ENCODE measurements at regions not wholly inside any gene's neighbourhood (a gene's known extent, or its start where the extent isn't known, plus 50 kb on each side); places are given as distances from the start of the nearest gene placed in this dataset.

- H3K79me2 ChIP-seq (ENCODE audit: insufficient read depth, low read depth, low read length): no peaks in the 10 kb centered on the region
- H3K4me1 ChIP-seq (ENCODE audit: insufficient read depth, low read length, poor library complexity, severe bottlenecking): no peaks in the 10 kb centered on the region
- H3K9me2 ChIP-seq (ENCODE audit: insufficient read depth, low read length): no peaks in the 10 kb centered on the region
- no peaks in the 10 kb centered on the region for H3K36me3 ChIP-seq (ENCODE audit: insufficient read depth, low read length)
- no TSS peak for BruUV-seq (replicated peaks)
- no peak overlapping the region for H2AFZ ChIP-seq (ENCODE audit: low read length)
- intact Hi-C loops (cut with micrococcal nuclease; ENCODE audit: unreplicated experiment): no loop called here
- ChIA-PET CTCF (ENCODE audit: unreplicated experiment) (no interaction called here), POLR2A (interaction anchor here (0.7 kb wide), 1 partner anchor 51 kb away, joined by 3 read pairs; no protein-coding TSS in a partner anchor)
- TF ChIP-seq EZH2phosphoT487 (IDR thresholded peaks at IDR 0.05; ENCODE audit: borderline replicate concordance, low read depth, low read length): no peak
- TF ChIP-seq CTCF (conservative IDR thresholded peaks at IDR 0.05; ENCODE audit: low read length): no peak
- DNase-seq (ENCODE audit: low spot score): no peak
- no peaks in the 10 kb centered on the region for H4K20me1 ChIP-seq (ENCODE audit: insufficient read depth, low read length)
- no peaks in the 10 kb centered on the region; the same call in 1 of the 2 replicates for H3K9me3 ChIP-seq (ENCODE audit: low read length)
- H3K27ac ChIP-seq (ENCODE audit: low read depth, low read length, poor library complexity, severe bottlenecking): no peak overlapping the region
- H3K4me2 ChIP-seq (ENCODE audit: low read length): no peak overlapping the region
- no peak overlapping the region for H3K4me3 ChIP-seq (ENCODE audit: low read depth, low read length, poor library complexity, severe bottlenecking)
These were observed 145.8 kb upstream of the NUDT4 start for GRCh38 chr12:93231938-93232337.

- no peaks in the 10 kb centered on the region for H3K4me1 ChIP-seq (ENCODE audit: insufficient read depth, low read length, poor library complexity, severe bottlenecking)
- POLR2A ChIA-PET: no interaction called here
- CTCF ChIA-PET (ENCODE audit: unreplicated experiment): no interaction called here
- no peaks in the 10 kb centered on the region for H3K9me2 ChIP-seq (ENCODE audit: insufficient read depth, low read length)
- H2AFZ ChIP-seq (ENCODE audit: low read length): no peak overlapping the region
- no peaks in the 10 kb centered on the region for H4K20me1 ChIP-seq (ENCODE audit: insufficient read depth, low read length)
- no peaks in the 10 kb centered on the region; the same call in 1 of the 2 replicates for H3K9me3 ChIP-seq (ENCODE audit: low read length)
- intact Hi-C loops (cut with micrococcal nuclease; ENCODE audit: unreplicated experiment): no loop called here
- no peaks in the 10 kb centered on the region for H3K79me2 ChIP-seq (ENCODE audit: insufficient read depth, low read depth, low read length)
- H3K27ac ChIP-seq (ENCODE audit: low read depth, low read length, poor library complexity, severe bottlenecking): no peak overlapping the region
- TF ChIP-seq EZH2phosphoT487 (IDR thresholded peaks at IDR 0.05; ENCODE audit: borderline replicate concordance, low read depth, low read length) (no peak), CTCF (conservative IDR thresholded peaks at IDR 0.05; ENCODE audit: low read length) (no peak)
- H3K36me3 ChIP-seq (ENCODE audit: insufficient read depth, low read length): no peaks in the 10 kb centered on the region
- H3K4me3 ChIP-seq (ENCODE audit: low read depth, low read length, poor library complexity, severe bottlenecking): no peak overlapping the region
- BruUV-seq (replicated peaks): no TSS peak
- no peak for DNase-seq (ENCODE audit: low spot score)
- H3K4me2 ChIP-seq (ENCODE audit: low read length): no peak overlapping the region
These were observed 143.1 kb upstream of the NUDT4 start for GRCh38 chr12:93234641-93235040.

GRCh38 chr12:93235881-93236280 lies 141.8 kb upstream of the NUDT4 start:
- ChIA-PET CTCF (ENCODE audit: unreplicated experiment) (interaction anchor here (0.6 kb wide), 1 partner anchor 237 kb away, joined by 3 read pairs; no protein-coding TSS in a partner anchor), POLR2A (no interaction called here)
- H4K20me1 ChIP-seq (ENCODE audit: insufficient read depth, low read length): no peaks in the 10 kb centered on the region
- no peak overlapping the region for H3K4me2 ChIP-seq (ENCODE audit: low read length)
- no peak overlapping the region for H3K27ac ChIP-seq (ENCODE audit: low read depth, low read length, poor library complexity, severe bottlenecking)
- H2AFZ ChIP-seq (ENCODE audit: low read length): no peak overlapping the region
- TF ChIP-seq CTCF (conservative IDR thresholded peaks at IDR 0.05; ENCODE audit: low read length): no peak
- no peaks in the 10 kb centered on the region for H3K4me1 ChIP-seq (ENCODE audit: insufficient read depth, low read length, poor library complexity, severe bottlenecking)
- no peaks in the 10 kb centered on the region for H3K79me2 ChIP-seq (ENCODE audit: insufficient read depth, low read depth, low read length)
- no TSS peak for BruUV-seq (replicated peaks)
- H3K9me2 ChIP-seq (ENCODE audit: insufficient read depth, low read length): no peaks in the 10 kb centered on the region
- DNase-seq (ENCODE audit: low spot score): no peak
- intact Hi-C loops (cut with micrococcal nuclease; ENCODE audit: unreplicated experiment): no loop called here
- H3K36me3 ChIP-seq (ENCODE audit: insufficient read depth, low read length): no peaks in the 10 kb centered on the region
- H3K9me3 ChIP-seq (ENCODE audit: low read length): peaks cover 7% of the 10 kb centered on the region
- no peak overlapping the region for H3K4me3 ChIP-seq (ENCODE audit: low read depth, low read length, poor library complexity, severe bottlenecking)

All from OCI-LY7 (cell line).